ENCODE measurements at regions not wholly inside any gene's neighbourhood (a gene's known extent, or its start where the extent isn't known, plus 50 kb on each side); places are given as distances from the start of the nearest gene placed in this dataset.

DNA sequence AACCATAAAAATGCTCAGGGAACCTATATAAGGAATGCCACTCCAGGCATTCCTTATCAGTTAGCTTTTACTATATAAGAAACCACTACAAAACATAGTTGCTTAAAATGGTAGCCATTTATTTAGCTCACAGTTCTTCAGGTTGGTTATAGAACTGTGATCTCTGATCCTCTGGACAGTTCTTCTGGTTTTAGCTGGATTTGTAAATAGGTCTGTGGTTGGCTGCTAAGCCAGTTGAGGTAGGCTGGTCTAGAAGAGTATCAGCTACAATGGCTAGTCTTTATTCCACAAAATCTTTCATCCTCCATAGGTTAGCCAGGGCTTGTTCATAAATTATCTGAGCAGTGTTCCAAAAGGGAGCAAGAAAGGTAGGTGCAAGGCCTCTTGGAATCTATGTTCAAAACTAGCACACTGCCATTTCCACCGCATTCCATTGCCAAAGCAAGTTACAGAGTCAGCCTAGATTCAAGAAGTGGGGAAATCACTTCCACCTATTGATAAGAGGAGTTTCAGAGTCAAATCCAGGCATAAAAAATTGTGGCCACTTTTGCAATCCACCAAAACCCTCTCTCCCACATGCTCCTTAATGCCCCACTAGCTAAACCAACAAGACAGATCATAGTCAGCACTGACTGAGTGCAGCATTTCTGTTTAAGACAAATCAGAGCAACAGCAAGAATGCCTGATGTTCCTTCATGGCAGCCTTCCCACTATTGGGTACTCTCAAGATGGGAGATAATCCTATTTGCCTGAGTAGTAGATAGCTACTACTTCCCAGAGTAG, 146.4 kb downstream of the IRS1 start:
- DNase-seq, result no peak

DNA sequence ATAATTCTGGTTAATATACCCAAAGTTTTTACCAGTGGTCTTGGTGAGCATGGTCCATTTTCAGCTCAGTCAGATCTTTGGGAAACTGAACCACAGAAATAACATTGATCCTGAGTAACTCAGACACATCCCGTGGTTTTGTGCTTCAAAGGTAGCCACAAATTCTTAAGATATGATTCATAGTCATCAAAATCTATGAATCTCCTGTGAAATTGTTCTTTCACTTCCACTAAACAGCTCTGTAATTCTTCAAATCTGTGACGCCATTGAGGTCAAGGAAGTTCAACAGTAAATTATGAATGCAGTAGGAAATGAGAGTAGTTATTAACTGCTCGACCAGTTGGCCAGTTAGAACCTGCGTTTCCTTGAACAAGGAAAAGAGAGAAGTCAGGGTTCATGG, 147.3 kb downstream of the IRS1 start:
- no peak for DNase-seq

DNA sequence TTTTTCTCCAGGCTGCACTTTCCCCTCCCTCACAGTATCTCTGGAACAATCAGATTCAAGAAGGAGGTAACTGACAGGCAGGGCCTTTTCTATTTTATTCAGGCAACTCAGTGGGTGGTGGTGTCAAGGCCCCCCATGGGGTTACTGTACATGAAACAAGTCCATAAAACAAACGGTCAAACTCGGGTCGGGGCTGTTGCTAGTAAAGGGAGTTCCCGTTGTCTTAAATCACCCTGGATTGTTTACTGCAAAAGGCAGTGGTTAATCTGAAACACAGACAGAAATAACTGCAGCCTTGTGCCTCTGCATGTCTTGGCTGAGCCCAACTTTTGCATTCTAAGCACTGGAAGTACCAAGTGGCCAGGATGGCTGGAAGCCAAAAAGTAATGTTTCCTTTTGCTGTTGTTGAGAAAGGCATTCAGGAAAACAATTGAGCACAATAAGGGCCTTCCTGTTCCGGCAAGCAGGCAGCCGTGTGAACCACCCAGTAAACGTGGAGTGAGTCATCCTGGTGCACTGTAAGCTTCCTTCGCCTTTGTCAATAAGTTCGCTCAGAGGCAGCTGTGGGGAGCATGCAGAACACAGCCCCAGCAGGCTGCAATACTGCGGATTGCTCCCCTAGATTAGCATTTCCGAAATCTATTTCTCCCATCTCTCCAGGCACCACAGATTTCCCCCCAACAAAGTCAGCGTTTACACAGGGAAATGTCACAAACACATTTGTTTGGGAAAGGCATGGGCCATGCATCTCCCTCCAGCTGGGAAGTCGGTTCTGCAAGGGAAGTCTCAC, 149.6 kb downstream of the IRS1 start:
- DNase-seq, result peak; percentile 11

DNA sequence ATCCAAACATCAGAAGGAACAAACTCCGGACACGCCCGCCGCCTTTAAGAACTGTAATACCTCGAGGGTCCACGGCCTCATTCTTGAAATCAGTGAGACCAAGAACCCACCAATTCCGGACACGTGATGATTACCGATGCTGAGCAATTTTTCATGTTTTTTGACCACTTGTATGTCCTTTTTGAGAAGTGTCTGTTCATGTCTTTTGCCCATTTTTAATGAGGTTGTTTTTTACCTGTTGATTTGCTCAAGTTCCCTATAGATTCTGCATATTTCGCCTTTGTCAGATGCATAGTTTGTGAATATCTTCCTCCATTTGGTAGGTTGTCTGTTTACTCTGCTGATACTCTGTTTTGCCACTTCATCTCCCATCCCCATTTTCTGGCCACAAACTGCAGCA, 150.4 kb downstream of the IRS1 start:
- DNase-seq, result no peak

DNA sequence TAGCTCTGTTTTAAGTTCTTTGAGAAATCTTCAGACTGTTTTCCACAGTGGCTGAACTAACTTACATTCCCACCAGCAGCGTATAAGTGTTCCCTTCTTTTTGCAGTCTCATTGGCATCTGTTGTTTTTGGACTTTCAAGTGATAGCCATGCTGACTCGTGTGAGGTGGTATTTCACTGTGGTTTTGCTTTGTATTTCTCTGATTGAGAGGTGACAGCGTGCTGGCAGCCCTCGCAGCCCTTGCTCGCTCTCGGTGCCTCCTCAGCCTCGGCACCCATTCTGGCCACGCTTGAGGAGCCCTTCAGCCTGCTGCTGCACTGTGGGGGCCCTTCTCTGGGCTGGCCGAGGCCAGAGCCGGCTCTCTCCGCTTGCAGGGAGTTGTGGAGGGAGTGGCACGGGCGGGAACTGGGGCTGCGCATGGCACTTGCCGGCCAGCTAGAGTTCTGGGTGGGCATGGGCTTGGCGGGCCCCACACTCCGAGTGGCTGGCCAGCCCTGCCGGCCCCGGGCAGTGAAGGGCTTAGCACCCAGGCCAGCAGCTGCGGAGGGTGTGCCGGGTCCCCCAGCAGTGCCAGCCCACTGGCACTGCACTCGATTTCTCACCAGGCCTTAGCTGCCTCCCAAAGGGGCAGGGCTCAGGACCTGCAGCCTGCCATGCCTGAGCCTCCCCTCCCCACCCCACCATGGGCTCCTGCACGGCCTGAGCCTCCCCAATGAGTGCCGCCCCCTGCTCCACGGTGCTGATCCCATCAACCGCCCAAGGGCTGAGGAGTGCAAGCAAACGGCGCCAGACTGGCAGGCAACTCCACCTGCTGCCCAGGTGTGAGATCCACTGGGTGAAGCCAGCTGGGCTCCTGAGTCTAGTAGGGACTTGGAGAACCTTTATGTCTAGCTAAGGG, 151.8 kb downstream of the IRS1 start:
- DNase-seq, result no peak

DNA sequence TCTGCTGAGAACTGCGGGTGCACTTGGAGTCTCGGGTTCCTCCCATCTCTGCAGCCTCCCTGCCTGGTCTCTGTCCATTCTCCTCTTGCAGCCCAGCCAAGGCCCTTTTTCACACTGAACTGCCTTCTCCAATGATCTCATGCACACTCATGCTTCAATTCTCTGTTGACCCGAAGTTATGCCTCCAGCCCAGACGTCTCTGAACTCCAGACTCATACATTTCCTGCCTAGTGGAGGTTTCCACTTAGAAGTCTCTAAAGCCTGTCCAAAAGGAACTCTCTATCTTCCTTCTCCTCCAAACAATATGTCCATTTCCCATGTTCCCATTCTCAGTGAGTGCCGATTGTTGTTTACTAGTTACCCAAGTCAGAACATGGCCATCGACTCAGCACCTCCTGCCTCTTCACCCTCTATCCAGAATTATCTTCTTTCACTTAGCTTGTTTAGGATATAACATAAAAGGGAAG, 155.2 kb downstream of the IRS1 start:
- DNase-seq, result no peak

DNA sequence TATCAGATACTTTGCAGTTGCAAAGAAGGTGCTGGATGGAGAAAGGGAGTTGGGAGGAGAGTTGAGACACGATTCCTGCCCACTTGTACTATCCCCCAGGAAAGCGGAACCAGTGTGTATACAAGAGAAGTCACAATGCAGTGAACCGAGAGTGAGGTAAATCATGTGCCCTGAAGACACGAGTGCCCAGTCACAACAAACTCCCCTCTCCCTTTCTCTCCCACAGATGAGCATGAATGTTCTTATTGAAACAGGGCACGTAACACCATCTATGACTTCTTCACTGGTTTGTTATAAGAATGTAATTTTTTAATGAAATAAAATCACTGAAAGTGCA, 155.7 kb downstream of the IRS1 start:
- no peak for DNase-seq

DNA sequence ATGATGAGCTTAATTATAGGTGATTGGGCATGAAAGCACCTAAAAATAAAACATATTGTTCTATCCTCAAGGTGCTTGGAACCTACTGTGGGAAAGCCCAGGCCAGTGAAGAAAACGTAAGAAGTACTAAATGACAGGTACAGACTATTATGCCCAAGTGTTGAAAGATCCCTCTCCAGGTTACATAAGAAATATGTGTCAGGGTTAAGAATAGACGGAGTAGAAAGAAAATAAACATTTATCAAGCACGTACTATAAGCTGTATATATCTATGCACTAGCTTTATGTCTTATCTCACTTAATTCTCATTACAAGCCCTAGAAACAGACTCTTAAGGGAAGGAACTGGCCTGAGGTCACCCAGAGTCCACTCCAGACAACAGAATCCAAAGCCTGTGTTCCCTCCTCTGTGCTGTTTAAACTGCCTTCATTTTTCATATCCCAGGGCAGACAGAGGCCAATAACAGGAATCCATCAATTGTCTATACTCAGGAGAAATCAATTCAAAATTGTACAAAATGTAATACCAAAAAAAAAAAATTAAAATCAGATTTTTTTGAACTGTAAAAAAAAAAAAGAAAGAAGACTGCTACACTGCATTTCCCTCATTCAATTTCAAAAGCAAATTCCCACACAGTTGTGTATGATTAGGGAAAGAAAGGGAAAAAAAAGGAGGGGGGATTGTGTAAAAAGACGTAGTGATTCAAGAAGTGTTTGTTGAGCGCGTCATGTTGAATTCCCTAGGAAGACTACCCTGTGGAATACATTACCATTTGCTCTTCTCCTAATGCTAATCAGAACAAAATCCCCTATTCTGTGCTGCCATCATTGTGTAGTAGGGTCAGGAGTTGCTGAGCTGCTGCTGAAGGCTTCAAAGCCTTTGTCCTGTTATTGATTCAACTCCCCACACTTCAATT, 156.3 kb downstream of the IRS1 start:
- no peak for DNase-seq

DNA sequence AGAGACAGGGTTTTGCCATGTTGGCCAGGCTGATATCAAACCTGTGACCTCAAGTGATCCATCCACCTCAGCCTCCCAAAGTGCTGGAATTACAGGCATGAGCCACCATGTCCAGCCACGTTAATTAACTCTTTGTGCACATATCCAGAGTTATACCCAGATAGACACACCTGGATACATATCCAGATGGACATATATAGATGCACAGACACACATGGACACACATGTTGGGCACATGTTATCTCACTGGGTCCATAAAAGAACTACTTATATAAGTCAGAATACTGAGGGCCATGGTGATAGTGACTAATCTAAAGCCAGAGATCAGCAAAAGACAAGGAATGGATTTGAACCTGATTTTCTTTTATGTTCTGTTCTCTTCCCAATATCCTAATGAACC, 158.6 kb downstream of the IRS1 start:
- no peak for DNase-seq

DNA sequence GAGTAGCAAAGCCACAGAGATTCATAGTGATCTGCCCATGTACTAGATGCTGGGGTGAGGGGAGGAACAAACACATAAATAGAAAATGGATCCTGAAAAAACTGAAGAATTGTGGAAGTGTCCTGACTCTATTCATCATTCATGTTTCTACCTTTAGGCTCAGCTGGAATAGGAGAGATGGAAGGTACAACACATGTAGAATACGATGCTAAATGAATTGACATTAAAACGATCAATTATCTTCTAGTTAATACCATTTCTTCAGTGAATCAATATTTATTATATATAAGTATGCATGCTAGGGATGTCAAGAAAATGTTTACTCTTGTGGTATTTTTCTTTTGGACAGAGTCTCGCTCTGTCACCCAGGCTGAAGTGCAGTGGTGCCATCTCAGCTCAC, 159.1 kb downstream of the IRS1 start:
- no peak for DNase-seq

DNA sequence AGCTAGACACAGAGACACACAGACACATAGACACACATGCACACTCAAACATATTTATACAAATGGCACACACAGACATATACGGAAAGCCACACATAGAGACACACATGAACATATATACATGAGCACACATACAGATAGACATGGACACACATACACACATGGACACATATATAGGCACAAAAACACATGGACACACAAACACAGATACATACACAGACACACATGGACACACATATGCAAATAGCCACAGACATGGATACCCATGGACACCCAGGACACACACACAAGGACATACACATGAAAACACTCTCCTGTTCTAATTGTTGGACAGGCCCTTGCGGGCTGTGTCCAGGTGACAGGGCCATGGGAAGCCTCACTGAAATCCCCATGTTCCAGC, 160.1 kb downstream of the IRS1 start:
- DNase-seq, result no peak

DNA sequence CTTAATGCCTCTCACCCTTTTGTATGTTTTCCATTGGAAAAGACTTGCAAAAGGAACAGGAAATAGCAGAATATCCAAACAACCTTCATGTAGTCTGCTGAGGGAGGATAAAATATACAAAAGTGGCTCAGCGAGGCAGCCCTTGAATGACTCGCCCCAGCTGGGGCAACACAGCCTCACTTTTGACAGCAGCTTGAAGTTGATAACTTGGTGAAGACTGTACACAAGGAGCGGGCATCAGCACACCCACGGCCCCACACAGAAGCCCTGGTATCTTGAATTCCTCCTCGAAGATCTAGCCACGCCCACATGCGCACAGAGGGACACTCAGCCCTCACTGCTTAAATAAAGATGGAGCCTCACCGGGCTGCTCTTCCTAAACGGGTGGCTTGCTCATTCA, 161.0 kb downstream of the IRS1 start:
- DNase-seq, result no peak

DNA sequence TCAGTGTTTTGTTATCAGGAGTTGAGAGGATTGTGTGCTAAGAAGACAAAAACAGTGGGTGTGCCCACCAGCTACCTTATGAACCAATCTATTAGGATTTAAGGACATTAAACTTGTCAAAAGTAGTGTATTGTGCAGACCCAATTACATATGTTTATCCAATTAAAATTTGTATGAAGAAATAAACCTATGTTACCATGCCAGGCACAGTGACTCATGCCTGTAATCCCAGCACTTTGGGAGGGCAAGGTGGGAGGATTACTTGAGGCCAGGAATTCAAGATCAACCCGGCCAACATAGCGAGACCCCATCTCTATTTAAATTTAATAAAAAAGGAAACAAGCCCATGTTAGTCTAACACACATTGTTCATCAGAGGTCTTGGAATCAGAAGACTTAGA, 162.2 kb downstream of the IRS1 start:
- DNase-seq, result no peak

DNA sequence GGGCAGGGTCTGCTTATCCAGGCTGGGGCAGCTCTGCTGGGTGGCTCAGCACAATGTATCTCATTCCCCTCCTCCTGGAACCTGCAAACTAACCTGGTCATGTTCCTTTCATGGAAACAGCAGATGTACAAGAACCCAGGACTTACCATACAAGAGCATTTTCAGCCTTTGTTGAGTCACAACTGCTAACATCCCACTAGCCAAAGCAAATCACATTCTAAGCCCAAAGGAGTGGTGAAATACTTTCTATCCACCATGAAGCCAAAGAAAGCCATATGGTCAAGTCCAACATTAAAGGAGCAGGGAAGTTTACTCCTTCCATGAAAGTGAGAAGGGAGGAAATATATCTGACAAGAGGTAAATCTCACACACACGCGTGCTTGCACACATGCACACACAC, 163.0 kb downstream of the IRS1 start:
- DNase-seq, result no peak

DNA sequence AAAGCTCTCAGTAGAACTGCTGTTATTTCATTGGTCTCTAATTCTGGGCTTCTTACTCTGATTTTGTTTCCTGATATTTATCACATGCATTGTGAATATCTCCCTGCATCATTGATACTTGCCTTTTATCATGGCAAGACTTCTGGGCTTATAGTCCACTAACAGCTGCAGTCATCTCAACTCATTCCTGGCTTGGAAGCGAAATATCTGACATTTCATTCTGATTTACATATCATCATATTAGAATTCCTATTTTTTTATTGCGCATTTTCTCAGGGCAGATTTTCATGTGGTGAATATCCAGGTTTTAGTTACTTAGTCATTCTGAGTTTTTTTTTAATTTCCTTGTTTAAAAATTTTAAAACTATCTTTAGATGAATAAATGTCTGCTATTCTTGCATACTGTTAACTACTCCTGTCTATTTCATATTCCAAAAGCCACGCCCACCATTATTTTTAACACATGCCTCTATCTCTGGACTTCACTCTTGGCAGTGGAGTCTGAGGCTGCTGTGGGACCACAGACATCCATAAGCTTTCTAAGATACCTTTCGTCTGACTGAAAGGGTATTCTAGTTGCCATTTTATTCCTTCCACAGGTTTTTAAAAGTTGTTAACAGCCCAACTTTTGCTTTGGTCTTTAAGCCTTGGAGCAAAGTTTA, 164.5 kb downstream of the IRS1 start:
- DNase-seq, result no peak

DNA sequence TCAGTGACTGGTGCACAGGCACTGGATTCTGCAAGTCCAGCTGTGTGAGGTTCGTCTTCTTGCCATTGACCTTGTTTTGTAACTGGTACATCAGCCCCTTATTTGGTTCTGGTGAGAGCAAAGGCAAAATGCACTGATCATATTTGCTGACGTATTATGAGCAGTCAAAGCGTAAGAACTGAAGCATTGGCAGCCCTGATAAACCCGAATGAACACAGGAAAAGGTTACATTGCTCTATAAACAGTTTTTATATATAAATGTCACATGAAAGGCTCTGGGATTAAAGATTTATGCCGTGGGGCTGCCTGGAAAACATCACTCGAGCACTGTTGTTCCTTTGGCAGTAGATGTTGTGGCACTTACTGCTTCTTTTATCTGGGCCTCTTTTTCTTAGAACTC, 167.9 kb downstream of the IRS1 start:
- DNase-seq, result no peak

DNA sequence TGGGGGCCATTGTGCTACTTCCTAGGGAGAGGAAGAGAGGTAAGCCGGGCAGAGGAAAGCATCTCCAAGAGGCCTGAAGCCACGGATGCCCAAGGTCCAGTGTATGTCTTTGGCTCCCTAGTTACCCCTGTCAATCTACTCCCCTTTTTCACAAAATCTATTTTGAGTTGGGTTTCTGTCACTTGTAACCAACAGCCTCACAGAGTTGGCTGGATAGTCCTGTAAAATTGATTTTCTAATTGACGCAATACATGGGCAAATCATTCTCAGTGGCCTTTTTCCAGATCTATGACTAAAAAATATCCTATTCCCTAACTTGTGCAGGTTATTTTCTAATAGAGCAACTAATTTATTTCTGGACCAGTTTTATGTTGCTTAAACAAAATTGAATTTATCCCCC, 168.4 kb downstream of the IRS1 start:
- no peak for DNase-seq

DNA sequence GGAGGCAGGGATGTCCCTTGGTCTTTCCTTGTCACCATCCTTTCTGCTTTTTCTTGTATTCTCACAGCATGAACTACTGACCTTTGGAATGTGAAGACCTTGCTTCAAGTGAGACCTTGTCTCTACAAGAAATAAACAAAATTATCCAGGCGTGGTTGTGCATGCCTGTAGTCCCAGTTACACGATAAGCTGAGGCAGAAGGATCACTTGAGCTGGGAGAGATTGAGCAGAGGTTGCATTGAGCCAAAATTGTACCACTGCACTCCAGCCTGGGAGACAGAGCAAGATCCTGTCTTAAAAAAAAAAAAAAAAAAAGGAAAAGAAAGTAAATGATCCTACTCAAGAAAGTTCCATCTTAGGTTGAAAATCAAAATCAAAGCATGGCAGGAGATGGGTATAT, 173.7 kb downstream of the IRS1 start:
- no peak for DNase-seq

DNA sequence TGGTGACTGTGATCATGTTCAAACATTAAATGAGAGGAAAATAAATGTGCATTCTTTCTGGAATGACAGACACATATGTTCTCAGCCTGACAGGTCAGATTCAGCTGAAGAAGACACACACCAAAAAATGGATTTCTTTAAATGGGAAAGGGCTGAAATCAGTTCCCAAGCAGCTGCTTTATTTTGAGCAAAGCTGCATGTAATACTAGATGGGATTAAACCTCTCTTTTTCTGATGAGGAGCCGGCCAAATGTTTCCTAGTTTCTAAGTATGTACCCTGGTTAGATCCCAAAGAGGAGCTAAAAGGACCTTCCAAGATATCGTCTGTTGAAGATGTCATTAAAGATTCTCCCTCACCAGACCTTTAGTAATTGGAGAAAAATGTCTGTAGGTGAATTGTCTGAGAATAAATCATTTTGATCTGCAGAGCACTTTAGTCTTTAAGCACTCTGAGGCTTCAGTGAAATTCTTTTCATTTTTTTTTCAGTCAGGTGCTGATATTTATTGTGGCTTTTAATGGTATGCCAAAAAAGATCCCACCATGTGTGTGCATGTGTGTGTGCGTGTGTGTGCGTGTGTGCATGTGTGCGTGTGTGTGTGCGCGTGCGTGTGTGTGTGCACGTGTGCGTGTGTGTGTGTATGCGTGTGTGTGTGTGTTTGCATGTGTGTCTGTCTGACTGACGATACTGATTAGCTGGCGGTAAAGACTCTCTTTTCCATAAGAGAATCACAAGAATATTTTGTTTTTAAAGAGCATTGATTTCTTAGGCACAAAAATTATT, 175.8 kb downstream of the IRS1 start:
- DNase-seq, result no peak

DNA sequence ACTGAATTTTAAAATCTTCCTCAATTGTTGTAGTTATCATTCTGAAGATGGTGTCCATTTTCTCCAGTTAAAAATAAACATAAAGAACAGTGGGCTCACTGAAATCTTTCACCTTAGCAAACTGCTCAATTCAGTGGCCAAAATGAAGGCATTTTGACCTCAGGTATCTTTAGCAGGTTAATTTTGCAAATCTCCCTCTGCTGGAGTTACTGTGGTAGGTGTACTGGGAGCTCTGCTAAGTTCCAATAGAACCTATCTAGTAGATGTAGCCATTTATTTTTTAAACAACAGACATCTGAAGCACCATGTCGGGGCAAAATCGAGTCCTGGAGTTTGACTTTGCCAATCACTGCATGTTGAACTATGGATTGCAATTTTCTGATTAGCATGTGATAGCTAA, 177.1 kb downstream of the IRS1 start:
- no peak for DNase-seq

DNA sequence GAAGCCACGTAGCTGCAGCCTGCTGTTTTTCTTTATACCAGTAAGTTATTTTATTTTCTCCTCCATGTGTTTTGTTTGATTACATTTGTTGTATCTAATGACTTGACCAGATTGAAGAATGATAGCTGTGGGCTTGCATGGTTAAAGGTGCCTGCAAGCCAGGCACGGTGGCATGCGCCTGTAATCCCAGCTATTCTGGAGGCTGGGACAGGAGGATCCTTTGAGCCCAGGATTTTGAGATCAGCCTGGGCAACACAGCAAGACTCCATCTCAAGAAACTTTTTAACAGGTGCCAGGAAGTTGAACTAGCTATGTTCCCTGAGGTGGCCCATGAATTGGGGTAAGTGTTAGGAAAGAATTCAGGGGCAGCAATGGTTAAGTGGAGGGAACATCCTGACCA, 179.4 kb downstream of the IRS1 start:
- DNase-seq, result no peak
